Medulla oblongata (tissue), 1 donor: ENCODE measurements at regions not wholly inside any gene's neighbourhood (a gene's known extent, or its start where the extent isn't known, plus 50 kb on each side); places are given as distances from the start of the nearest gene placed in this dataset.

Experiments used
- DNase-seq: peaks from one replicate; pipeline ENCODE4 v3.0.0-alpha.2; 2015; ENCODE audit errors: extremely low spot score

- no peak for DNase-seq
Measured at GRCh38 chr9:3161912-3162311, 318.0 kb upstream of the PUM3 start.

GRCh38 chr9:3157011-3157410 is 313.1 kb upstream of the PUM3 start:
- no peak for DNase-seq

DNA sequence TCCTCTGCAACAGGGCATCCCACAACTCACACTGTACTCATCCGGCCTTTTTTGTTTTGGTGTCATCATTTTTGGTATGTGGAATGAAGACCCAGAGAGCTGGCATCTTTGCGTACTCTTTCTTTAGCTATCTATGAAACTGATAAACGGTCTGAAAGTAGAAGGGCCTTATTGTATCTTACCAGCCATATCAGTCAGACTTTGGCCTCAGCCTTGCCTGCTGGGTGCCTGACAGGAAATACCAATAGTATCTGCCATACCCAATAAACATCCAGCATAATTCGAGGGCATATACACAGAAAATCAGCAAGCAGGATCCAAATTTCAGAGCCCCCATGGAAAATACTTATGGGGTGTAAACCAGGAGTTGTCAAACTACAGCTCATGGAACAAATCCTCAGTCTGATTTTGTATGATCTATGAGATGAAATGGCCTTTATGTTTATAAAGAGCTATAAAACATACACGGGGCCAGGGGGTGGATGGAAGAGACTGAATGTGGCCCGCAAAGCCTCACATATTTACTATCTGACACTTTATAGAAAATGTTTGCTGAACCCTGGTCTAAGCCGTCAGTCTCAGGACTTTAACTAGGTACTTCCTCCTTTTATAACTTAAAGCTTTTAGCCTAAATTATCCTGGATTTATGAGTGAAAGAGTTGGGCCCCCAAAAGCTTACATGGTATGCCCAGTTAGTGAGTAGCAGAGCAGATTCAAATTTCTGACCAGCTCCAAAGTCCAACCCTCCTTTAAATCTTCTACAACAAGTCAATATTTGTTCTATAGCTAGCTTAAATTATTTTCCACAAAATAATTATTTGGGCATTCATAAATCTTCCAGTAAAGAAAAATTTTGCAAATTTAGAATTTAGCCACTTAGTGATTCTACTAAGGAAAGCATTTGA is 308.0 kb upstream of the PUM3 start:
- DNase-seq, result no peak

DNA sequence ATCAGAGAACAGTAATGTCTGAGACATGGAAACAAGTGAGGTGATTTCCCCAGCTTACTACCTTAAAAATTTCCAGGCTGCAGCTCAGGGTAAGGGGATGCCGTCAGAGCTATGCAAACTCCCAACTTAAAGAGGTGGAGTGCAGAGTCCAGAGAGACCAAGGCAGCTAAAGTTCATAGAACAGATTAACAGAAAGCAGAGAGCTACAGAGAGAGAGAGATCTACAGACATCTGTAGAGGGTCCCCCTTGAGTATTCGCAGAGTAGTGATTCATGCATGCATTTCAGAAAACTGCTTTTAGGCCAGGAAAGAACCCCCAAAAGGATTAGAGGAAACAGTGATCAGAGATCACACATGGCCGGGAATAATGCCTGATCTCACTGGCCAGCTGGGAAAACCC is 306.2 kb upstream of the PUM3 start:
- no peak for DNase-seq

GRCh38 chr9:3138231-3139229 is 294.6 kb upstream of the PUM3 start:
- no peak for DNase-seq

GRCh38 chr9:3137347-3137695 is 293.4 kb upstream of the PUM3 start:
- DNase-seq, result no peak

DNA sequence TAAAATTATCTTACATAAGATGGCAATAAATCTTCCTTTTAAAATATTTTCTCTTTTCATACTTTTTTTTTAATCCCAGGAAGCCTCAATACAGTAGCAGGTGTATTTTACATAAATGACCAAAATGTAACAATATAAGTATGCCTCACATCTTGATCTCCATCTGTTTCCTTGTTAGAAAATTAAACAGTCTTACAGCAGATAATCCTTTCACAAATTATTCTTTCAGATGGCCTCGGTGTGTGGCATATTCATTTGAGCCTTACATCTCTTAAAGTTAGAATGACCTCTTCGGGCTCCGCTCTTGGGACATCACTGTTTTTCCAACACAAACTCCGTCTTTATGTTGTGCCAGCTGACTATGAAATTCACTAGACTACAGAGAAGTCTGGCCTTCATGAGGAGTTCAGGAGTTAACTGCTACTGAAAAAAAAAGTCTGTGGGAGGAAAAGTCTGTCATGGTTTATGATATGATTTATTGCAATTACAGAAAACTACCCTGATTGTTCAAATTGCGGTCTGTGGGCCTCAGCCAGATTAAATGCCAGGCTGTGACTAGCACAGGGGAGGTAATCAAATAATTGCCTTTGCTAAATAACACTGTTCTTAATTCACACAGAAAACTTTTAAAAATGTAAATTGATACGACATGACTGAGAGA is 292.9 kb upstream of the PUM3 start:
- no peak for DNase-seq

- no peak for DNase-seq
Measured at GRCh38 chr9:3136230-3136629, 292.3 kb upstream of the PUM3 start.

DNA sequence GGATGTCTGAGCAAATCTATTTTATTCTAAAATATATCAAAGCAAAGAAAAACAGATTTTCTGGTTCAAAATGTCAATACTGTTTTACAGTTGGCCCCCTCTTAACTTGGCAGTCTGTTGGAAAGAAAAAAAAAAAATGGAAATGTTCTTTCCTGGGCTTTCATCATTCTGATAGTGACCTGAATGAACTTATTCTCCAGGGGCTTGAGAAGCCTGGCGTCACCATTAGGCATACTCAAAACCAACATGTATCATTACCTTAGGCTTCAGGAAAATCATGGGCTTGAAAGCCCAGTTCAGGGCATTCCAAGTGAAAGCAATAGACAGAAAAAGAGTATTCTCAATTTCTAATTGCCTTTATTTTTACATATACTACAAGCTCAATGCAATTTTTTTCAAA is 283.7 kb upstream of the PUM3 start:
- DNase-seq, result no peak

- no peak for DNase-seq
Measured at GRCh38 chr9:3125602-3126405, 281.9 kb upstream of the PUM3 start.

- no peak for DNase-seq
Measured at GRCh38 chr9:3124001-3124400, 280.1 kb upstream of the PUM3 start.

DNA sequence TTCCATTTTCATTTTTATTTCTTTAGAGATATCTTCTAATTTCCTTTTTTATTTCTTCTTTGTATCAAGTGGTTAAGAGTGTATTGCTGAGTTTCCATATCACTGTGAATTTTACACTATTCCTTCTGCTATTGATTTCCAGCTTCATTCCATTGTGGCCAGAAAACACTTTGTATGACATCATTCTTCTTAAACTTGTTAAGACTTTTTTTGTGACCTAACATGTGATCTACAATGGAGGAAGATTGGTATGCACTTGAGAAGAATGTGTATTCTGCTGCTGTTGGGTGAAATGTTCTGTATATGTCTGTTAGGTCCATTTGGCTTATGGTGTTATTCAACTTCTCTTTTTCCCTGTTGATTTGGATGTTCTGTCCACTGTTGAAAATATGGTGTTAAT is 274.2 kb upstream of the PUM3 start:
- DNase-seq, result no peak

- DNase-seq, result peak; percentile 59
Measured at GRCh38 chr9:3099646-3100045, 255.8 kb upstream of the PUM3 start.

- DNase-seq, result no peak
Measured at GRCh38 chr9:3088219-3088618, 244.3 kb upstream of the PUM3 start.

DNA sequence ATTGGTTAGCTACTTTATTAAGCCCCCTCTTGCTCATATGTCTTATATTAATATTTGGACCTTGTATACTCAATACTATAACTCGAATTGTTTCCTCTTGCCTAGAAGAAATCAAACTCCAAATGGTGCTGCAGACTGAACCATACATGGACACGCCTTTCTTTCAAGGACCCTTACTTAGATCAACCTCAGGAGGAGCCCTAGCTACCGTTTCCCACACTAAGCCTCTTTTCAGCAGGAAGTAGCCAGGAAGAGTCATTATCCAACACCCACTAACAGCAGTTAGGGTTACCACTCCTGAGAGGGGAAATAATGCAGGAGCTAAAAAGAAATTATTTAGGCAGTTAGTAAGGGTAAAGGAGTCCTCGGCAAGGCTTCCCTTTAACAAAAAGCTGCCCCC is 243.8 kb upstream of the PUM3 start:
- no peak for DNase-seq

DNA sequence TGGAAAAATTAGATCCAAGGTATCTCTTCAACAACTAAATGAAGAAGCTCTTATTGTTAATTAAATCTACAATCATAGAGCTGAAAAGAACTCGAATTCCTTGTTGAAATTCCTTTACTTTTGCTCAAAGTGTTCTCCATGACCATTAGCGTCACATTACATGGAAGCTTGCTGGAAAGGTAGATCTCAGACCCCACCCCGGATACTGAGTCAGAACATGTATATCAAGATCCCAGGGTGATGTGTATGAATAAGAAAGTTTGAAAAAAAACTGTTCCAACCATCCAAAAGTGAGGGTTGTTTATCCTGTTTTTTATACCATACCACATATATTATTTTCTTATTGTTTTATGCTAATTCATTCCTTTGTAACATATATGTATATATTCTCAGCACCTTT is 237.1 kb upstream of the PUM3 start:
- no peak for DNase-seq

- DNase-seq, result no peak
Measured at GRCh38 chr9:3074247-3074646, 230.4 kb upstream of the PUM3 start.

GRCh38 chr9:3066591-3066990 is 222.7 kb upstream of the PUM3 start:
- no peak for DNase-seq

DNA sequence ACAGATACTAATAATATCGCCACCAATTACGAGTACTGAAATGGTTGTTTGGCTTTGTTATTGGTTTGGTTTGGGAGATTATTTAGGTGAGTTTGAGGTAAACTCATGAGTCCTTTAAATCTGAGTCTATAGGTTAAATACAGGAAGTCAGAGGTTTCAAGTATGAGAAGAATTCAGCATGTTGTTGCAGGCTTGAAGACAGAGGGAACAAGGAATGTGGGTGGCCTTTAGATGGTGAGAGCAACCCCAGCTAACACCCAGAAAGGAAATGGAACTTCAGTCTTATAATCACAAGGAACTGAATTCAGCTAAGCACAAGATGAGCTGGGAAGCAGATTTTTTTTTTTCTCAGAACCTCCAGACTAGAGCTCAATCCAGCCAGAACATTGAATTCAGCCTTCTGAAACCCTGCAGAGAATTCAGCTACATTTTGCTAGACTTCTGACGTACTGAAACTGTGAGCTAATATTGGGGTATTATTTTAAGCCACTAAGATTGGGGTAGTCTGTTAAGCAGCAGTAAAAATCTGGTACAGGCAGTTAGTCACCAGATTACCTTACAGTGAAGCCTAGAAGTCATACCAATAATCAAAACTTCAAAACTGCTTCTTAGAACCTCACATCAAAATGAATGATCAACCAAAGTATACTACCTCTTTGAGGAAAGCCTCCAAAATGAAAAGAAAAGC is 216.0 kb upstream of the PUM3 start:
- DNase-seq, result no peak

GRCh38 chr9:3058409-3058808 is 214.5 kb upstream of the PUM3 start:
- DNase-seq, result no peak
